ENCODE measurements at regions not wholly inside any gene's neighbourhood (a gene's known extent, or its start where the extent isn't known, plus 50 kb on each side); places are given as distances from the start of the nearest gene placed in this dataset.

GRCh38 chr5:75843319-75843718 is 126.1 kb upstream of the POC5 start:
- no peak for TF ChIP-seq POLR2AphosphoS5 (IDR thresholded peaks at IDR 0.05; ENCODE audit: low read depth)
- no peak for TF ChIP-seq EZH2 (IDR thresholded peaks at IDR 0.05; ENCODE audit: low read depth, unreplicated experiment)
- no peak for TF ChIP-seq REST (IDR thresholded peaks at IDR 0.05; ENCODE audit: unreplicated experiment)
- no peak for TF ChIP-seq CTCF (conservative IDR thresholded peaks at IDR 0.05; ENCODE audit: low read depth in 2 of 2)
- no peak for TF ChIP-seq ETS1 (IDR thresholded peaks at IDR 0.05)
- no peak for TF ChIP-seq CREB1 (CRISPR knock-in tag; IDR thresholded peaks at IDR 0.05; ENCODE audit: low read depth)
- no peak for TF ChIP-seq JUNB (IDR thresholded peaks at IDR 0.05; ENCODE audit: unreplicated experiment)
- no peak for TF ChIP-seq EZH2phosphoT487 (IDR thresholded peaks at IDR 0.05; ENCODE audit: unreplicated experiment)
- no peak for TF ChIP-seq STAT1 (IDR thresholded peaks at IDR 0.05; ENCODE audit: unreplicated experiment)
- no peak for TF ChIP-seq ZNF331 (CRISPR knock-in tag; IDR thresholded peaks at IDR 0.05; ENCODE audit: low read depth)
- TF ChIP-seq ZNF114 (CRISPR knock-in tag; IDR thresholded peaks at IDR 0.05) = no peak
- no peak for TF ChIP-seq ZNF462 (CRISPR knock-in tag; IDR thresholded peaks at IDR 0.05)
- no peak for TF ChIP-seq NANOG (IDR thresholded peaks at IDR 0.05; ENCODE audit: borderline replicate concordance)
